Thoracic aorta (tissue), 2 donors: ENCODE measurements at regions not wholly inside any gene's neighbourhood (a gene's known extent, or its start where the extent isn't known, plus 50 kb on each side); places are given as distances from the start of the nearest gene placed in this dataset.

Experiments
- ATAC-seq: fragments of 150-250 bp; one replicate; pipeline ENCODE4 v1.8.0; 2017; ENCODE audit warnings: low read depth; ENCODE audit not compliant: insufficient number of reproducible peaks, low FRiP score
- DNase-seq: peaks from one replicate; pipeline ENCODE4 v3.0.0-alpha.2; 2020; ENCODE audit warnings: low spot score
- H3K27ac ChIP-seq, 2 donors: fragments of 200-600 bp; sonication (generic); 1 replicate in 1 of 2; 2 replicates in 1 of 2; pipeline ENCODE4 v1.5.1; 2016; ENCODE audit warnings: mild to moderate bottlenecking in 2 of 2, moderate library complexity in 2 of 2
- H3K27me3 ChIP-seq: fragments of 200-600 bp; sonication (generic); replicated peaks from 2 replicates; pipeline ENCODE4 v1.6.0; 2016; ENCODE audit warnings: mild to moderate bottlenecking; ENCODE audit not compliant: insufficient read depth
- H3K36me3 ChIP-seq: fragments of 200-600 bp; sonication (generic); one replicate; pipeline ENCODE4 v1.5.1; 2016
- H3K4me1 ChIP-seq, 2 donors: fragments of 200-600 bp; sonication (generic); 1 replicate in 1 of 2; 2 replicates in 1 of 2; pipeline versions ENCODE4 v1.5.1 to v1.6.0; 2016; ENCODE audit warnings: low read depth in 2 of 2, mild to moderate bottlenecking in 1 of 2; ENCODE audit not compliant: control insufficient read depth in 1 of 2
- H3K4me3 ChIP-seq: fragments of 200-600 bp; sonication (generic); 2 replicates; pipeline ENCODE4 v1.5.1; 2016; ENCODE audit warnings: mild to moderate bottlenecking
- H3K9me3 ChIP-seq: fragments of 200-600 bp; sonication (generic); 2 replicates; pipeline ENCODE4 v1.5.1; 2016
- CTCF ChIP-seq: fragments of 200-600 bp; sonication (generic); IDR thresholded peaks from one replicate; pipeline ENCODE4 v1.5.1; 2019; ENCODE audit warnings: antibody characterized with exemption

DNA sequence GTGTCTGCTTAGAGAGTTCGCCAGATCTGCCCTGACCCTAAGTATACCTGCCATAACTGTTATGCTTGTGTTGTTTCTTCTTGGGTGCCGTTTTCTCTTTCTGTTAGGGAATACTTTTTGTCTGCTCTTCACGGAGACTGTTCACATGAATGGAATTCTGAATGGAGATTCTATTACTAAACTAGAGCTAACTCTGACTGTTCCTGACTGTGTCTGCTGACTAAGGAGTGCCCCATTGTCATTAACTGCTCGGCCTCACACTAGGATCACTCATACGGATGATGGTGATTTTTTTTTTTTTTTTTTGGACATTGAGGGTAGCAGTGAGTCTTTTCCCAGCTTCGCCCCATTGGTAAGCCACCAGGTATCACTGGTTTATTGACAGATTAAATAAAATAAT lies 104.8 kb upstream of the SLC8A1 start:
- Histone ChIP-seq H3K27me3 (no peaks in the 10 kb centered on the region), H3K9me3 (no peaks in the 10 kb centered on the region), H3K27ac (no peak overlapping the region), H3K4me3 (no peak overlapping the region), H3K36me3 (no peaks in the 10 kb centered on the region), H3K4me1 (no peaks in the 10 kb centered on the region)
- ATAC-seq (no peak), DNase-seq (no peak)
- no peak for TF ChIP-seq CTCF

GRCh38 chr2:40558761-40559160 lies 106.9 kb upstream of the SLC8A1 start:
- H3K9me3 ChIP-seq = no peaks in the 10 kb centered on the region
- DNase-seq (no peak), ATAC-seq (no peak)
- H3K27me3 ChIP-seq = no peaks in the 10 kb centered on the region
- no peak overlapping the region for H3K27ac ChIP-seq
- H3K36me3 ChIP-seq = no peaks in the 10 kb centered on the region
- H3K4me1 ChIP-seq = no peaks in the 10 kb centered on the region
- no peak for TF ChIP-seq CTCF
- H3K4me3 ChIP-seq = no peak overlapping the region

- ATAC-seq (no peak), DNase-seq (no peak)
- Histone ChIP-seq H3K4me1 (no peaks in the 10 kb centered on the region), H3K4me3 (no peak overlapping the region), H3K36me3 (no peaks in the 10 kb centered on the region), H3K27me3 (no peaks in the 10 kb centered on the region), H3K9me3 (no peaks in the 10 kb centered on the region), H3K27ac (no peak overlapping the region)
- TF ChIP-seq CTCF = no peak
Measured at GRCh38 chr2:40559175-40559574, 107.3 kb upstream of the SLC8A1 start.

- no peak for TF ChIP-seq CTCF
- DNase-seq = no peak
- Histone ChIP-seq H3K36me3 (no peaks in the 10 kb centered on the region), H3K27ac (no peak overlapping the region), H3K4me1 (no peaks in the 10 kb centered on the region), H3K27me3 (no peaks in the 10 kb centered on the region), H3K9me3 (no peaks in the 10 kb centered on the region), H3K4me3 (no peak overlapping the region)
- no peak for ATAC-seq
Measured at GRCh38 chr2:40564184-40564583, 112.3 kb upstream of the SLC8A1 start.

GRCh38 chr2:40579247-40579646 lies 127.4 kb upstream of the SLC8A1 start:
- Histone ChIP-seq H3K9me3 (no peaks in the 10 kb centered on the region), H3K4me3 (no peak overlapping the region), H3K27me3 (no peaks in the 10 kb centered on the region), H3K4me1 (no peaks in the 10 kb centered on the region), H3K36me3 (no peaks in the 10 kb centered on the region), H3K27ac (no peak overlapping the region)
- DNase-seq (no peak), ATAC-seq (no peak)
- TF ChIP-seq CTCF = no peak
